GM21529 (cell line): ENCODE measurements at regions not wholly inside any gene's neighbourhood (a gene's known extent, or its start where the extent isn't known, plus 50 kb on each side); places are given as distances from the start of the nearest gene placed in this dataset.
"Not testable (repeated sequence)": the region's sequence is repeated elsewhere in the genome, so short reads cannot be mapped to it uniquely, and the experiment has no call there.

Experiments used
- ATAC-seq: cut with Tn5 transposase; IDR thresholded peaks from one replicate; pipeline ENCODE4 v1.9.1; 2021; ENCODE audit not compliant: unreplicated experiment

DNA sequence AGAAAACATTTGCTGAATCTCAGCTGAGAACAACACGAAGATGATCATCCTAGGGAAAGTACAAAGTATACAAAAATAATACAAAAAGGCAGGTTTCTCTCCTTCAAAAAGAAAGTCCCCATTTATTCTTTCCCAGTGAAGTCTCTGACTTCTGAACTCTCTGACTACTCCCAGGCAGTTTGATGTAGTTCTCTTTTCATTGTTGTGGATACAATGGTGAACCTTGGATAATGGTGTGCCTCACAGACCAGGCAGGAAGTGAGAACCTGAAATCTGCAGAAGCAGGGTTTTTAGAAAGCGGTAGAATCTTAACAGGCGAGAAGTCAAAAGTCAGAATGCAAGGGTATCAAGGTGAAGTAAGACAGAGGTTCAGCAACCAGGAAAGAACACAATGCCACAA lies 150.8 kb upstream of the NRP1 start:
- ATAC-seq, result no peak

DNA sequence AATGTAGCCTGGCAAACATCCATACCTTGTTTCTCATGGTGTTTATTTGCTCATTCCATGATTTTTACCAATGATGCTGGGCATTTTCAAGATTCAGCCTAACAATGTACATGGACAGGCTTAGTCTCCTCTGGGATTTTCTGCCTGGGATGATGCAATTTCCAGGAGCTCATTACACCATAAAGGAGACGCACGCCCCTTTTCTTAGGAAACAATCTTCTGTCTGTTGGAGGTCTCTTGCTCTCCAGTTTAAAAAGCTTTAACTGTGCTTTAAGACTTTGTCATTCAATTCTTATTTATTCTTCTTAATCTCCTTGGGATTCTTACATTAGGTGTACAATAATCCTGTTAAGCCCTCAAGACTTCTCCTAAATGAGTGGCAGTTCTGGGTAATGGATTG lies 150.3 kb upstream of the NRP1 start:
- no peak for ATAC-seq

DNA sequence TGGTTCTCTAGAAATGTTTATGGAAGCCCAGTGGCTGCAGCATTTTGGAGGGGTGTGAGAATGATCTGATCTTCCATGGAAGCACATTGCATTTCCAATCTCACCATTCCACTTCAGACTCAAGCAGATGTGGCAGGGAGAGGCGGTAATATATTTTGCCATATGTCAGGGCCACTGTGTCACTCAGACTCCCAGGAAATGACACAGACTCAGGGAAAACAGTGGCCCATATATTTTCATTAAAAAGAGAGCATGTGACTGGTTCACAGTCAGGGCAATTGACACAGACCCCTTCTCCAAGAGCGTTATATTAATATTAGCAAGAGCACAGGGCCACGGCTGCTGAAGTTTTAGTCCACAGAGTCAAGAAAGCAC lies 149.3 kb upstream of the NRP1 start:
- ATAC-seq, result no peak

DNA sequence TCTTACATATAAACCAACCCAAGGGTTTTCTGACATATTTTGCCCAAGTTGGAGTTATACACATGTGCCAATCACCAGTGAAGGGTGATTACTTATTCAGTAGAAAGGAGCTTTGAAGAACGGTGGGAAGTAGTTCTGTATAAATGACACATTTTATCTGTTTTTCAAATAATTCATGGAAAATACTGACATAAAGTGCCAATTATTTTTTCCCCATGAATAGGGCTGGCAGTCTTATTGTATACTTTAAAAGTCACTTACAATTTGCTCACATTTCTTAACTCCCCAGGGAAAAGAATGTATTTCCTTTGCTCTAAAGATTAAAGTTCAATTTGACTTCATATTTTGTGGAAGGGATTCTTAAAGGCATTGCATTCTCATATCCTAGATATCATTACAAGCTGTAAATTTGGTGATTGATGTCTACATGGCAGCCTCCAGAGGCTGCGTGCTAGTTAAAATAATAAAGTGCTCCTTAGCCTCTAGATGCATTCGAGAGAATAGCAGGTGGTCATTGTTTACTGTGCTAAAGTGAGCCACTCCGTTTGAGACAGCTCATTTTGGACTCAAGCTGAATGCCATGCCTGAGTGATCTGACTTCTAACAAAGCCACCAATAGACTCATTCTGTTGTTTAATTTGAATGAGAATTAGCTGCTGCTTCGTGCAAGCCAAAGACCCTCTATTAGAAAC lies 148.8 kb upstream of the NRP1 start:
- no peak for ATAC-seq

DNA sequence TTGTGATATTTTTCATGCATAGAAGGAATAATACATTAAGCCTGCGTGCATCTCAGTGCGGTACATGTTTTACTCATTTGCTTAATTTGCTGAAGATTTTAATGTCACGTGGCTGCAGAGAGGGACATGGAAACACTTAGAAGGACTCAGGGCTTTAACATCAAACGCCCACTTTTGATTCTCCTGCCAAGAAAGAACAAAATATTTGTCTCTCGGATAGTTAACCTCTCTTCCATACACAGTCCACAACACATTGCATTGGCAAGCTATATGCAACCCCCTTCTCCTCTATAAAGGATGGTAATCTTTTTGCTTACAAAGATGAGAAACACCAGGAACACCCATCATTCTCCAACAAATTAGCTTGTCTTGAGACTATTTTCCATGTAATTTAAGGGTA lies 148.0 kb upstream of the NRP1 start:
- no peak for ATAC-seq

DNA sequence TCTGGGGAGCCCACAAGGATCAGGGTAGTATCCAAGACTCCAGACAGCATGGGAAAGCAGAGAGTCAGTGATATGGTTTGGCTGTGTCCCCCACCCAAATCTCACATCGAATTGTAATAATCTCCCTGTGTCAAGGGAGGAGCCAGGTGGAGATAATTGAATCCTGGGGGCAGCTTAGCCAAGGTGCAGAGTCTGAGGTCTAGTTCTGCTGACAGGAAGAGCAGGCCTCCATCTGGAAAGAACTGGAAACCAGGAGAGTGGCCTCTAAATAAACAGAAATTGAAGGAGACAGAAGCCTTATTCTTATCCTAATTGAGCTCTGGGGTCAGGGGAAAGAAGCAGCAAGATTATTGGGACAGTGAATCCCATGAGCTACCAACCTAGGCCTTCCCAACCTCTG lies 146.7 kb upstream of the NRP1 start:
- no peak for ATAC-seq

DNA sequence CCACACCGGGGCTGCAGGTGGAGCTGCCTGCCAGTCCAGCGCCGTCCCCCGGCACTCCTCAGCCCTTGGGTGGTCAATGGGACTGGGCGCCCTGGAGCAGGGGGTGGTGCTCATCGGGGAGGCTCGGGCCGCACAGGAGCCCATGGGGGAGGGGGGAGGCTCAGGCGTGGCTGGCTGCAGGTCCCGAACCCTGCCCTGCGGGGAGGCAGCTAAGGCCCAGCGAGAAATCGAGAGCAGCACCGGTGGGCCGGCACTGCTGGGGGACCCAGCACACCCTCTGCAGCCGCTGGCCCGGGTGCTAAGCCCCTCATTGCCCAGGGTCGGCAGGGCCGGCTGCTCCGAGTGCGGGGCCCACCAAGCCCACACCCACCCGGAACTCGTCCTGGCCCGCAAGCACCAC lies 145.9 kb upstream of the NRP1 start:
- ATAC-seq, result not testable (repeated sequence)

DNA sequence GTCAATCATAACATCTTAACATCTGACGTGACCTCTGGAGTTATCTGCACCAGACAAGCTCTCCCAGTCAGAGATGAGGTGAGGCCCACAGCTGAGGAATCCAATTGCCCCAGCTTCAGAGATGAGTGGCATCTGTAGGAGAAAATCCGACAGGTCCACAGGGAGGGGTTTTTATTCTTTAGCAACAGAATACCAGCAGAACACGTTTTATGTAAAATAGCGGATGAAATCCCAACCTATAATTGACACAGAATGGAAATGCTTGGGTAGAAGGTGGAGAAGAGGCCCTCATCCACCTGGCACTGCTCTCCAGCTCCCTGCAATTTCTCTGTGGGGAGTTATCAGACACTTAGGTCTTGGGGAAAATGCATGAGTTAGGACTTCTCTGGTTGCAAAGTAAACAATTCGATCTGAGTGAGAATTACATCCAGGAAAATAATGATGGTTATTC lies 144.2 kb upstream of the NRP1 start:
- ATAC-seq, result no peak

DNA sequence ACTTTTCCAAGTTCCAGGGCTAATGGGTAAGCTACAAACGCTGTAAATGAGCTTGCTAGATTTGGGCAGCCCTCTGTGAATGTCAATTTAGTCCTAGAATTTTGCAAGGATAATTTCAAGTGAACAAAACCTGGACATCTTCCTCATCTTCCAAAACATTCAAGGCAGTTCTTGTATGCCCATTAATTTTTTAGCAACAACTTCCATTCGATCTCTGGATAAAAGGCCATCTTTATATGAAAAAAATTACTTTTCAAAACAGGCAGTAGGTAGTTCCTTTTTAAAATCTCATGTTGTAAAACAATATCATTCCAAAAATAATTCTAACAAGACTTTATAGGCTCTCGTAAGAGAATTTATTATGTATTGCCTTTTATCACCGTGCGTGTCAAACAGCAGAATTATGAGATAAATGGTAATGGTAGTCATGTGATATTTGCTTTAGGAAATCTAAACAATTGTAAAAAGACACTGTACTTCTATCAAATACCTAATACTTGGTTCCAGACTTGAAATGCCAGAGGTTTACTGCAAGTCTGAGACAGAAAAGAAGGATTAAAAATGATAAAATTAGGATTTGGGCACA lies 143.7 kb upstream of the NRP1 start:
- ATAC-seq, result no peak

DNA sequence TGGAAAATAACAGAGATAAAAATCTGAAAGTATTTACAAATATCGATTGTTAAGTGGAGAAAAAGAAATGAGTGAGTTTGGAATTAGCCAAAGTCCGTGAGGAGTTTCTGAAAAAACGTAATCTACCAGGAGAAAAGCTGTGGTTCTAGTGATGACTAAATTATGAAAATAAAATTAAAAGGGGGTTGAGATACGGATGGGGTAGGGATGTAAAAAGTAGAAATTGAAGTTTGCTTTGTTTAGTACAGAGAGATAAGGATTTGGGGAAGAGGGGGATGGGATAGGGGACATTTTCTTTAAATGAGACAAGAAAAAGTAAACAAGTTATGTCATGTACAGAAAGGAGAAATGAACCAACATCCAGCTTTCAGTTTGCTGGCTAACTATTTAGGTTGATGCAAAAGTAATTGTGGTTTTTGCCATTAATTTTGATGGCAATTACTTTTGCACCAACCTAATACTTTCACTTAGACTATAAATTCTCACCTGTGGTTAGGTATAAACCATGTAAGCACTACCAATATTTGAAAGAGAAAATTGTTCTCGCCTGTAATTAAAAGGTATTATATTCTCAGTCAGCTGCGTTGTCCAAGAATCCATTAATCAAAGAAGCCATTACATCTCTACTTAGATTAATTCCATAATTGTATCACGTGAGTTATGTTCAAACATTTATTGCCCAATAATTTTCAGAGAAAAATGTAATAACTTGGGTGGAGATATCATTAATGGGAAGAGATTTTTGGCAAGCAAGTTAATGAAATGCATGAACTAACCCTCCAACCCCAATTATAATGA lies 143.0 kb upstream of the NRP1 start:
- ATAC-seq, result no peak

DNA sequence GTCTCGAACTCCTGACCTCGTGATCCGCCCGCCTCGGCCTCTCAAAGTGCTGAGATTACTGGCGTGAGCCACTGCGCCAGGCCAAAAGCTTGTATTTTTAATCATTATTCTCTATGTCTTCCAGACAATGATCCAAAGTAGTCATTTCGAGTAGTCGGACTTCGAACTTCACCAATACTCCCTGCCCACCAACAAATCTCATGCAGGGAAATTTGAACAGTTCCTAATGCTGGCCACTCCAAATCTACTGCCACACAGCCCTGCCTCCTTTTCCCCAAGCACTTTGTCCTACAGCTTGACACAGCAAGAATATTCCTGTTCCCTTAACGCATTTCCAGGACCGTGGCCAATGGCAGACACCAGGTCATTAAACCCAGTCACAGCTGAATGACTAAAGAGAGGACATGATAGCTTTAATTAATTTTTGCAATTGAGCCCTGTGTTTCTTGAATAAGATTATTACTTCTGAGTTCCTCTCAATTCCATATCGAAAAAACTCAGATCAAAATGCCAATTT lies 142.3 kb upstream of the NRP1 start:
- no peak for ATAC-seq

DNA sequence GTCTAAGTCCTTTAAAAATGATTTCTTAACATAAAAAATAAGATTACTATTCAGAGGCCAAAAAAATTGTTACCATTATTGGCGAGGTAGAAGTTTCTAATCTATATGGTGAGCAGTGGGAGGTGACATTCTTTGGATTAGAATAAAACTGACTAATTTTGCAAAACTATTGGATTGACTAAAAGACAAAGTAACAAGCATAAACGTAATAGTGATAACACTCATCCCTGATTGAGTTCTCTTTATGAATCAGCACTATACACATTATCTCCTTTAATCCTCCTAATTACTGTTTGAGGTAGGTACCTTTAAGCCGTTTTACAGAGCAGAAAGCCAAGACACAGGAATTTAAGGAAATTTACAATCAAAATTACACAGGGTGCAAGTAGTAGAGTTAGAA lies 139.2 kb upstream of the NRP1 start:
- no peak for ATAC-seq

DNA sequence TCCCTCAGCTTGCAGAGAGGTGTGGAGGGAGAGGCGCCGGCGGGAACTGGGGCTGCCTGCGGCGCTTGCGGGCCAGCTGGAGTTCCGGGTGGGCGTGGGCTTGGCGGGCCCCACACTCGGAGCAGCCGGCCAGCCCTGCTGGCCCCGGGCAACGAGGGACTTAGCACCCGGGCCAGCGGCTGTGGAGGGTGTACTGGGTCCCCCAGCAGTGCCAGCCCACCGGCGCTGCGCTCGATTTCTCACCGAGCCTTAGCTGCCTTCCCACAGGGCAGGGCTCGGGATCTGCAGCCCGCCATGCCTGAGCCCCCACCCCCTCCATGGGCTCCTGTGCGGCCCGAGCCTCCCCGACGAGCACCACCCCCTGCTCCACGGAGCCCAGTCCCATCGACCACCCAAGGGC lies 133.5 kb upstream of the NRP1 start:
- not testable (repeated sequence) for ATAC-seq

DNA sequence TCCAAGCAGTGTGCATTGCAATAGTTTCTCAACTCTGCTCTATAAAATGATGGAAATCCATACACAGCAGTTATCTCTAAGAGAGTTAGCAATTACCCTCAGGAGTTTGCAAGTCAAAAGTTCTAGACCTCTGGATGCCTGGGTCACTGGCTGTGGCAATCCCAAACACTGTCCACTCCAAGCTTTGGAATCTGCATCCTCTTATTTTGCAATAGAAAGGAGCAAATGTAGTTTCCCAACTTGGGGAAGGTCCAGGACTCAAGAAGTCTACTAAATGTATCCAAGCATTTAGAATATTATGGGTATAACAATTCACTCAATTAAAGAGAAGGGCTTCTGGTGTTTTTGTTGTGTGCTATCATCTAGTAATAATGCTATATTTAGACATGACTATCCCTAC lies 131.3 kb upstream of the NRP1 start:
- no peak for ATAC-seq

DNA sequence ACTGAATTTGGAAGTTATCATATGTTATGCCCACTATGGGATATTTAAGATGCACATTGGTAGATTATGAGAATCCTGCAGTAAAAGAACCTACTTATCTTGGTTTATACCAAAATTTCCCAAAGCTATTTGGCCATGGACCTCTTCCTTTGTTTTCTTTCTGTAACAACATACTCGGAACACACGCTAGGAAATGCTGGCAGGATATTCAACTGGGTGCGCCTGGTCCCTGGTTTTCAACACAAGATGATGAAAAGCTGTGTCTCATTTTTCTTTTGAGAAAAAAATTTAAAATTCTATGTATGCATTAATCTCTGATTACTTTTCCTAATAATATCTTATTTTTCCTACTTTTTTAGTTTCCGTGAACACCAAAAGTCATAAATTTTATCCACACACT lies 128.5 kb upstream of the NRP1 start:
- no peak for ATAC-seq

DNA sequence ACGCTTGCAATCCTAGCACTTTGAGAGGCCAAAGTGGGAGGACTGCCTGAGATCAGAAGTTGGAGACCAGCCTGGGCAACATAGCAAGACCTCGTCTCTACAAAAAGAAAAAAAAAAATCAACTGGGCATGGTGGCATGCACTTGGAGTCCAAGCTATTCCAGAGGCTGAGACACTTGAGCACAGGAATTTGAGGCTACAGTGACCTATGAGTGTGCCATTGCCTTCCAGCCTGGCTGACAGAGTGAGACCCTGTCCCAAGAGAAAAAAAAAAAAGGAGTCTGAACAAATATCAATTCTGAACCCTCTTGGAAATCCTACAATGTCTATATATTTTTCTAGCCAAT lies 126.8 kb upstream of the NRP1 start:
- ATAC-seq, result no peak

DNA sequence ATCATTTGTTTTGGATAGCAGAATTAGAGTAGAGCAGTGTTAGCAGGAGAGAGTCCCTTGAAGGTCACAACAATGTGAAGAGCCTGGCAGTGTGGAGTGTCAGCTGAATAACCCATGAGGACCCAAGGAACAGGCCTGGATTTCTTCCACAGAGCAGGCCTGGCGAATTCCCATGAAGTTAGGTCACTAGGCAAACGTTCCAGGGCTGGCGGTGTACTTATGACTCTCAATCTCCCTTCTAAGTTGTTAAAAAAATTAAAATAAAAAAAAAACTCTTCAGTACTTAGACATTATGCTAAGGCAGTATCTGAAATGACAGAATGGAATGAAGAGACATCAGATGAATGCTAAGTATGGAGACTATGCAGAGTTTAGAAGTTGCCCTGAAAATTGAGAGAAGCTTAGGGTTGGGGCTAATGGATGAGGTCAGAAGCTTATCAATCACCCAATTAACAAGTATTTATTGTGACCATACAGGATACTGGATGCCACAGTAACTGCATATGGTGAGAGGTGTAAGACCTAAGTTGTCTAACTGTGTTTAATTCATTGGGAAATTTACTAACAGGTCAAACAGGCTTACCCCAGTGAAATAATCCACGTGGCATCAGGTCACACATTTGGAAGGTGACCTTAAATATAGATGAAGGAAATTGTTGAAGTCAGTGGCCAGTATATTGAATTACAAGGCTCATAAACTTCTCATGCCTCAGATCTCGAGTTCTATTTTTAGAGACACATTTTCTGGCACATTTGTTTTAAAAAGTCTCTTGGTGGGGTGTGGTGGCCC lies 126.2 kb upstream of the NRP1 start:
- ATAC-seq, result no peak

DNA sequence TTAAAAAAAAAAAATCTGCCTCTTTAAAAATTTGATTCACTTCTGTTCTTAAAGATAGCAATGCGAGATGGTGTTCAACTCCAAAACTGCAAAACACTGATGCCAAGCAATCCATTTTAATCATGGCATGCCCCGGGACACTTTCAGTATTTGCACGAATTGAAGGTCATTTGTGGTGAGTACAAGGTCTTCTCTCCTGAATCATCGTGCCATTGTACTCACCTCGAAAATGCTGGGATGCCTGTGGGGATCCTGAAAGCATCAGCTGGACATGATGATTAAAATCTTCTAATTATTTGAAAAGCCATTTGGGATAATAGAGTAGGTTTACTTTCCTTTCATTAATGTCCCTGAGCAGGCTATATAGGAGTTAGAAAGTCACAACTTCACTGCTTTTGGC lies 125.1 kb upstream of the NRP1 start:
- no peak for ATAC-seq

DNA sequence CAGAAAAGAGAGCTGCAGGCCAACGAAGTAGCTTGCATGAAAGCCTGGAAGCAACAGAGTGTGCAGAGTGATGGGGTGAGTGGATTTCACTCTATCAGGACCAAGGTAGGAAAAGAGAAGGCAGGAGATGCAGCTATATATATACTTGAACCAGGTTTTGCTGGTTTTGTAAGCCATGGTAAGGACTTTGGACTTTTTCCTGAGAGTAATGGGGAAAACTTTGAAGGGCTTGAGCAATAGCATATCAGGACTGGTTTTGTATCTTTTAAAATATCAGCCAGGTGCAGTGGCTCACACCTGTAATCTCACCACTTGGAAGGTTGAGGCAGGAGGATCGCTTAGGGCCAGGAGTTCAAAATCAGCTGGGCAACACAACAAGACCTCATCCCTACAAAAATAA lies 120.6 kb upstream of the NRP1 start:
- ATAC-seq, result no peak

DNA sequence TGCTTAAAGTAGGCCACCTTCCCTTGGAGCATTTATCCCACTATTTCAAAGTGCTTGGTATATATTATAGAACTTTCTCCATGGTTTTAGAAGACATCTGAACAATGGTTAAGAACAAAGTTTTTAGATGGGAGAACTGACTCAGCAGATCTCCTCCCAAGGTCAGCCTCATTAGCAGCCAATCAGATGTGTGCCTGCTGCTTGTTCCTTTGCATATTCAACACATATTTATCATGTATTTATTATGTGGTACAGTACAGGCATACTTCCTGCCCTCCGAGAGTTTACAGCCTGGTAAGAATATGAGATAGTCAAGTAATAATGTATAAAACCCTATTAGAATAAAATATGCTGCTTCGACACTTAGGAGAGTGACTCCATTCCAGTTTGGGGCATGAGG lies 120.1 kb upstream of the NRP1 start:
- ATAC-seq, result no peak
